Ecto neural progenitor cell (in vitro differentiated cells): ENCODE measurements at regions not wholly inside any gene's neighbourhood (a gene's known extent, or its start where the extent isn't known, plus 50 kb on each side); places are given as distances from the start of the nearest gene placed in this dataset.

Experiments used
- DNase-seq: peaks from one replicate; pipeline ENCODE4 v3.0.0-alpha.2; 2018; ENCODE audit warnings: low spot score

DNA sequence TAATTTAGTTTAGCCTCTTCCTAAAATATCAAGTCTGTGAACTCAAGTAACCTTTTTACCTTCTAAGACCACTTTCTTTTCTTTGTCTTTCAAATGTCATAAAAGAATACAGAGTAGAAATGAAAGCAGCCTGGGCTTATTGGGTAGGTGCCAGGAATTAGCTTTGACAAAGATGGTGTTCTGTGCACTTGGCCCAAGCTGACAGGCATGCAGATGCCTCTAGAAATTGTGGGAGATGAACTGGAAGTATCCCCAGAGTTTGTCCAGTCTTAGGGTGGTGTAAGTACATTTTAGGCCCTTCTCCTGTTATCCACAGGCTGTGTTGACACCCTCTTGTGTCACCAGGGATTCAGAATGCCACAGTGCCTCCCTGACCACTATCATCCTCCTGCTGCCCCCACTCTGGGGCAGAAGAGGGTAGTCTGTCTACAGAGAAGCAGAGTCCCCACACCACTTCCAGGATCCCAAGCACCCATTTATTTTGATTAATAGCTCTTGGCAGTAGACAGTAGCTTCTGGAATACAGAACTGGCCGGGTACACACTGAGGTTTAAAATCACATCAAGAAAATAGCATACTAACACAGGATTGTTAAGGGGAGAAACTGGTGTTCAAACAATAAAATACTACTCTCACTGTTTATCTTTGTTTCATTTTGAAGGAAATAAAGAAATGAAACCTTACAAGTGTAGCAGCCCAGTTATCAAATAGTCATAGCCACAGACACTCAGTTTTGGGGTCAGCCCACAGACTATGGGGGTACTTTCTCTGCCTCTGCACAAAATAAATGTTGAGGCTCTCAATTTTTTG, 343.2 kb downstream of the KCNRG start:
- DNase-seq, result no peak

- DNase-seq, result no peak
Observed at GRCh38 chr13:50359041-50359367, 343.8 kb downstream of the KCNRG start.

GRCh38 chr13:50359779-50360178, 344.5 kb downstream of the KCNRG start:
- no peak for DNase-seq

GRCh38 chr13:50360637-50361036, 345.4 kb downstream of the KCNRG start:
- DNase-seq, result no peak

- DNase-seq, result no peak
Observed at GRCh38 chr13:50361282-50361681, 346.0 kb downstream of the KCNRG start.

- DNase-seq, result no peak
Observed at GRCh38 chr13:50365408-50366391, 350.5 kb downstream of the KCNRG start.

GRCh38 chr13:50366488-50367174, 351.4 kb downstream of the KCNRG start:
- DNase-seq, result no peak

DNA sequence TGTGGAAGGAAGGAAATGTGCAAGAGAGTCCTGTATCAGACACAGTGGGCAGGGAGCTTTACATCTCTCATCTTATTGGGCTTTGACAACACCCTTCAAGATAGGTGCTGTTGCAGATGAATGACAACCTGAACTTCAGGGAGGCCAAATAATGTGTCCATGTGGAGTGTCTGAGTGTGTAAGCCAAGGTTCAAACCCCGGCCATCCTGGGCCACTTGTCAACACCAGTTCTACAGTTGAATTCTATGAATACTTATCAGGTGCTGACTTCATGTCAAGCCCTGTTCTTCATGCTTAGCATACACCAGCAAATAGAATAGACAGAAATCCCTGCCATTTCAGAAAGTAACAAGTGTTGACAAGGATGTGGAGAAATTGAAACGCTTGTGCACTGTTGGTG, 354.4 kb downstream of the KCNRG start:
- DNase-seq, result no peak

DNA sequence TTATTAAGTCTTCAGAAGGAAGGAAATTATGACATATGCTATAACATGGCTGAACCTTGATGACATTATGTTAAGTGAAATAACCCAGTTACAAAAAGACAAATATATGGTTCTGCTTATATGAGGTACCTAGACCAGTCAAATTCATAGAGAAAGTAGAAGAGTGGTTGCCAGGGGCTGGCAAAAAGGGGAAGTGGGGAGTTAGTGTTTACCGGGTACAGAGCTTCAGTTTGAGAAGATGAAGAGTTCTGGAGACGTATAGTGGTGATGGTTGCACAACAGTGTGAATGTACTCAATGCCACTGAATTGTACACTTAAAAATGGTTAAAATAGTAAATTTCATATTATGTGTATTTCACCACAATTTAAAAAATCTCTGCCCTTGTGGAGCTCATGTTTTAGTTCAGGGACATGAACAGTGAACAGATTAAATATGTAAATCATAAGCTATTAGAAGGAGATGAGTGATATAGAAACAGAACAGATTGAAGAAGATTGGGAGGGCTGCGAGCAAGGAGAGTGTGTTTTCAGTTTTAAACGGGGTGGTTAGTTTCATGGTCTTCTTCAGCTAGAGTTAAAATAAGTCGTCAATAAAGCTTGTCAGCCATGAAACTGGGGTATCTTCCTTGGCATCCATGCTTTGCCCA, 355.2 kb downstream of the KCNRG start:
- DNase-seq, result no peak

DNA sequence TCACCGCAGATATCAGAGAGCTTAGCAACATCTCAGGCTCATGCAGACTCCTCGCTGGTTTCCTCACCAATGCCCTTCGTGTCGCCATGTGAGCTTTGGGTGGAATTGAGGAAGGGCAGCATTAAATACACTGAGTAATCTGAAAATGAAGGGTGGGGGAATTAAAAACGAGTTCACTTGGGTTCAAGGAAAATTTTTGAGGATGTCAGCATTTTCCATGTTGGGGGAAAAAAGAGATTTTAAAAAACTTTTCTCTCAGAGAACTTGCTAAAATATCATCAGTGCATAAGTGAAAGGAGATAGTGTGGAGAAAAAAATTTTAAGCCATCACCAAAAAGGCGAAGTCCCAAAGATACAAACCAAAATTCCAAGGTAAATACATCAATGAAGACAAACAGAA, 359.3 kb downstream of the KCNRG start:
- no peak for DNase-seq

DNA sequence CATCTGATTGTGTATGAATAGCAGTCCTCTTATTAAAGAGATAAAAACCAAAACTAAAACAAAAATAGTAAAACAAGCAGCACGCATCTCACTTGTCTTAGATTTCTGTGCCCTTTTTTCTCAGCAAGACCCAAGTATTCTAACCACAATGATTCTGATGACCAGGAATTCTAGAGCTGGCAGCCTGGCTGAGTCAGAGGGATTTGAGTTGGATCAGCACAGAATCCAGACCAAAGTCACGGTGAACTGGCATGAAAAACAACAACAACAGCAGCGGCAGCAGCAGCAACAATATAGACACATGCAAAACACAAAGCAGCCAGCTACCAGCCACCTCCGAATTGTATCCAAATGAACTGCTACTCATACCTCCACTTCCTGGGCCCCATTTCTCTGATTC, 360.5 kb downstream of the KCNRG start:
- DNase-seq, result no peak

GRCh38 chr13:50376895-50377575, 361.8 kb downstream of the KCNRG start:
- peak; percentile 52 for DNase-seq

- DNase-seq, result no peak
Observed at GRCh38 chr13:50377726-50378270, 362.6 kb downstream of the KCNRG start.

GRCh38 chr13:50378509-50379044, 363.3 kb downstream of the KCNRG start:
- no peak for DNase-seq

DNA sequence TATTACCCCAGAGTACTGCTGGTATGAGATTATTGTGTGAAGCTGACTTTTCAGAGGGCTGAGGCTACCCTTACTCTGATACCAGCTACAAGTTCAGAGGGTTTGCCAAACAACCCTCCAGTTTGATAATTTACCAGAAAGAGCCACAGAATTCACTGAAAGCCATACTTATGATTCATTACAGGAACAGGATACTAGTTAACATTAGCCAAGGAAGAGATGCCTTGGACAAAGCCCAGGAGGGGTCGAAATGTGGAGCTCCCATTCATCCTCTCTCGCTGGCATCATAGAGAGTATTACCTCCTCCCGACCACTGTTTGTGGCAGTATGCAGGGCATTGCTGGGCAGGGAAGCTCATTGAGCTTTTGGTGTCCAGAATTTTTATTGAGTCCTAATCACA, 364.3 kb downstream of the KCNRG start:
- DNase-seq, result no peak

DNA sequence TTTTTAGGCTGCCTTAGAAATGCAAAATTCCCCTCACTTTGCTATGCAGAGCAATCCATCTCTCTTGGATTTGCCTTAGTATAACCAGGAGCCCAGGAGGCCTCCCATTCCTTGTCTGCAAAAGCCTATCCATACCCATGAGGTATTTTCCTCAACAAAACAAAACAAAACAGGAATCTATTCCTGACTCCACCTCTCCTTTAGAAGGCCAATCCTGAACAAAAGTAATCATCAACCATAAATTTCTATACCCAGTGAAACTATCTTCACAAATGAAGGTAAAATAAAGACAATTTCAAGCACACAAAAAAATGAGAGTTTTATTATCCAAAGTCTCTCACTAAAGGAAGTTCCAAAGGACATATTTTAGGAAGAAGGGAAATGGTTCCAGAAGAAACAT, 365.7 kb downstream of the KCNRG start:
- DNase-seq, result no peak

DNA sequence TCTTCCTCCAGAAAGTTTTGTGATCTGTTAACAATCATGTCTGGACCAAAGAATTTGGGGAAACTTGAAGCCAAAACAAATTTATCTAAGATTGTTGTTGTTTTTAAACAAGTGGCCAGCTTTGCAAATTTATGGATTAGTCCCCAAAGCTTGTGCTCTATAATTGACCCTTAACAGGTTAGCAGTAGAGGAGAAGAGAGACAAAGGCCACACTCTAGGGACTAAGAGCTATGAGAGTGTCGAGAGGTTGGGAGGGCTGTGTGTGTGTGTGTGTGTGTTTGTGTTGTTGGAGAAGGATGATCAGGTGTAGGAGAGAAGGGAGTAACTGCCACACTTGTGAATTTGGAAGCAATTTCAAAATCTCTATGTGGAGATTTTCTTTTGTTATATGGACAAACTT, 367.3 kb downstream of the KCNRG start:
- DNase-seq, result no peak

DNA sequence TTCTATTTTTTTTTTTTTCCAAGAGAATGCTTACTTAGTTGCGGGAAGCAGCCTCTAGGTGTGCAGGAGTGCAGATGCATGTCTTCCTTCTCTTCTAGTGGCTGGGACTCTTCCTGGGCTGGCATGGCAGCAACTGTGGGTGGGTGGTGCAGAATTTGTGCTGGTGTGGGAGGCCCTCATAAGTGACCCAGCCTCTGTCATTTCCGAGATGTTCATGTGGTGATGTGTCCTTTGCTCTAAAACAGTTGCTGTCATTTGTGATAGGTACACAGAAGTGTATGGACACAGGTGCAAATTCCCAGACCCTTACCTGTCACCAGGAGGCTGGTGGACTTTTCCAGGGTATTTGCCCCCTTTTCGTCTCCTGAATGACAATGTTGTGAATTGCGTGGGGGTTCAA, 367.7 kb downstream of the KCNRG start:
- no peak for DNase-seq

GRCh38 chr13:50384724-50385123, 369.5 kb downstream of the KCNRG start:
- DNase-seq, result no peak

GRCh38 chr13:50386541-50387050, 371.4 kb downstream of the KCNRG start:
- peak; percentile 55 for DNase-seq
